NCI-H2227 treated with DMSO at 0.1 percent for 48 hours (cell line): ENCODE measurements at regions not wholly inside any gene's neighbourhood (a gene's known extent, or its start where the extent isn't known, plus 50 kb on each side); places are given as distances from the start of the nearest gene placed in this dataset.
"Not testable (repeated sequence)": the region's sequence is repeated elsewhere in the genome, so short reads cannot be mapped to it uniquely, and the experiment has no call there.

Source experiments
- DNase-seq: peaks from one replicate; lab custom pipeline; 2025; lab: John Stamatoyannopoulos, UW

DNA sequence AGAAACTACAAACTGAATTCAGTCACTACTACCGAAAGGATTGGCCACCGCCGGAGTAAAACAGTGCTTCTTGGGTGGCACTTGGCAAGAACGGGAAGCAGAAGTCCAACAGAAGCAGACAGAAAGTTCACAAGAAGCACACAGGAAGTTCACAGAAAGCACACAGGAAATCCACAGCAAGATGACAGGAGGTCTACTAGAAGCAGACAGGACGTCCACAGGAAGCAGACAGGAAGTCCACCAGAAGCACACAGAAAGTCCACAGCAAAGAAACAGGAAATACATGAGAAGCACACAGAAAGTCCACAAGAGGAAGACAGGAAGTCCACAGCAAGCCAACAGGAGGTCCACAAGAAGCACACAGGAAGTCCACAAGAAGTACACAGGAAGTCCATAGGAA lies 399.2 kb upstream of the AUTS2 start:
- no peak for DNase-seq

DNA sequence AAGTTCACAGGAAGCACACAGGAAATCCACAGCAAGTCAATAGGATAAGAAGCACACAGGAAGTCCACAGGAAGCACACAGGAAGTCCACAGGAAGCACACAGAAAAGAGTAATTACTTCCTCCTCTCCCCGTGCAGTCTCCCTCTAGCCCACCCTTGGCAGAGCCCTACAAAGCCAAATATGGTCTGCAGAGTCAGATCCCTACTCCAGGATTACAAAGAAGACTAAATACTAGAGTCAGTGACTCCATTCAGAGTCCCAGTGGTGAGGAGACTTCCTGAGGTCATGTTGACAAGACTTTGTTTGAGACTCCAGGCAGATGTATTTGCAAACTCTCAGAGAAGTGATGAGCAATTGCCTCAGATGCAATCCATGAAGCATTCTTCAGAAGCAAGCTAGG lies 398.6 kb upstream of the AUTS2 start:
- DNase-seq = no peak

DNA sequence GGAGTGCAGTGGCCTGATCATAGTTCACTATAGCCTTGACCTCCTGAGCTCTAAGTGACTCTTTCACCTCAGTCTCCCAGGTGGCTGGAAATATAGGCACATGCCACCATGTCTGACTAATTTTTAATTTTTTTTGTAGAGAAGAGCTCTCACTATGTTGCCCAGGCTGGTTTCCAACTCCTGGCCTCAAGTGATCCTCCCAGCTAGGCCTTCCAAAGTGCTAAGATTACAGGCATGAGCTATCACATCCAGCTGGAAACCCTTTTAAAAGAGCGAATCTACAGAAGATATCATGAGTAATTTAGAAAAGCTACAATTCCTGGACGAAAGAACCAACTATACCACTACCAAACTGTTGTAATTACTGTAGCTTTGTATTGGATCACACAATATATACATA lies 394.4 kb upstream of the AUTS2 start:
- no peak for DNase-seq

DNA sequence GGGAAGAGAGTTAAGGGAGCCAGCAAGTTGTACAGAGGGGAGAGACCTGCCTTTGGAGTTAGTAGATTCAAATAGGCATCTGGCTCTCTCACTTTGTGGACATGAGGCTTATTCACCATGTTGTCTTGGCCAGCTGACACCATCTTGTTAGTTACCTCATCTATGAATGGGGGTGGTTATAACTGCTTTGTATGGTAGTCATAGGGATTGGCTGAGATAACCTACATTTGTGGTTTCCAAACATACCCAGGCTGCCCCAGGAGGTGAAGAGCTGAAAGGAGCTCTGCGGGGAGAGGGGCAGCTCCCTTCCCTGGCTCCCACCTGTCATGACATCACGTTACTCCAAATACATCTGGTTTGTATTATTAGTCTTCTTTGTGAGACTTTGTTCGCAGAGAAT lies 393.3 kb upstream of the AUTS2 start:
- no peak for DNase-seq

DNA sequence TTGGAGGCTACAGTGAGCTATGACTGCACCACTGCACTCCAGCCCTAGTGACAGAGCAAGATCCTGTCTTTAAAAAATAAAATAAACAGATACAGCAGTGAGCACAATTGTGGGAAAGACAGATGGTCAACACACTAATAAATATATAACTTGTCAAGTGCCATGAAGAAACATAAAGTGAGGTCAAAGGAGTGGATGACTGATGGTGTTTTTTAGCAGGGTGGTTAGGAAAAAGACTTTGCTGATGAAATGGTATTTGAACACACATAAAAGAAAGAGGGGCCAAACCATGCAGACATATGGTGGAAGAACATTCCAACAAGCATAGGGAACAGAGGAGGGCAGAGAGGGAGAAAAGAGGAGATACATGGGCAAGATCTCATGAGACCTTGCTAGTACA lies 392.7 kb upstream of the AUTS2 start:
- no peak for DNase-seq

DNA sequence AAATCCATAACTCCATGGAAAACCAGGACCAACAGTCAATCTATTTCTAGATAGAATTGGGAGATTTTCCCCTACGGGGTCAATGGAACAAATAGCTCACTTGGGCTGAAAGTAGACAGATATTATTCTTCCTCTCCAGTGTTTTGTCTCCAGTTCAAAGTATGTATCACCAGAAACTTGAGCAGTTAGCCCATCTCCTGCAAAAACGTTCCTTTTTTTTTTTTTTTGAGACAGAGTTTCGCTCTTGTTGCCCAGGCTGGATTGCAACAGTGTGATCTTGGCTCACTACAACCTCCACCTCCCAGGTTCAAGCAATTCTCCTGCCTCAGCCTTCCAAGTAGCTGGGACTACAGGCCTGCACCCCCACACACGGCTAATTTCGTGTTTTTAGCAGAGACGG lies 390.0 kb upstream of the AUTS2 start:
- DNase-seq = no peak

DNA sequence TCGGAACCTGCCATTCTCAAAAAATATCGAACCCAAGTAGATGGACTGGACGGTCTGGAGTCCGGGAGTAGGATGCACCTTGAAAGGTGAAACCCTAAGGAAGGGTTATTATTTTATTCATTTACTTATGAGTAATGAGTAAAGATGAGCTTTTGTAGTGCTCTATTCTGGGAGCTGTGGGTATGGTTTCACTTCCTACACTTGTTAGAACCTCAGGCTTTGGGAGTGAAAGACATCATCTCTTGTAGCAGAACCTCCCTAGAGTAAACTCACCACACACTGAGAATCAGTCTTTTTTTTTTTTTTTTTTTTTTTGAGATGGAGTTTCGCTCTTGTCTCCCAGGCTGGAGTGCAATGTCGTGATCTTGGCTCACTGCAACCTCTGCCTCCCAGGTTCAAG lies 389.4 kb upstream of the AUTS2 start:
- DNase-seq = no peak

DNA sequence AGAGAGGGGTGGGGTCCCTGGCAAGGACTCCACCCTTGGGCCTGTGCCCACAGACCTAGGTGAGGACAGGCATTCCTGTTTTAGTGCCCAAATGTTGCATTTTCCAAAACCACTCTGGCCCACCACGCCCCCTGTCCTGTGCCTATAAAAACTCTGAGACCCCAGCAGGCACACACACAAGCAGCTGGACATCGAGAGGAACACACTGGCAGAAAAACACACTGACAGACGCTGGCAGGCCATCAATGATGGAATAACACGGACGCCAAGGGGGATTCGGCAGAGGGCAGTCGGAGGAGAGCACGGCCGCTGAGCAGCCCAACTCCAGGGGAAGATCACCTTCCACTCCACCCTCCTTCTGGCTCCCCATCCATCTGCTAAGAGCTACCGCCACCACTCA lies 386.9 kb upstream of the AUTS2 start:
- no peak for DNase-seq

DNA sequence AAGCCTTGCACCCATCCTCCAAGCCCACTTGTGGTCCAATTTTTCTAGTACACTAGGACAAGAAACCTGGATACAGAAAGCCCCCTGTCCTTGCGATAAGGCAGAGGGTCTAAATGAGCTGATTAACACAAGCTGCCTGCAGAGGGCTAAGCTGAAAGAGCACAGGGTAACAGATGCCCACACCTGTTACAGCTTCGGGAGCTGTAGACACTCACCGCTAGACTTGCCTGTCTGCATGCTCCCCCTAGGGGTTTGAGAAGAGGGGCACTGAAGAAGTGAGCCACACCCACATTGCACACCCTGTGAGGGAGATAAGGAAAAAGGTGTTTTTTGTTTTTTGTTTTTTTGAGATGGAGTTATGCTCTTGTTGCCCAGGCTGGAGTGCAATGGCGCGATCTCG lies 386.5 kb upstream of the AUTS2 start:
- DNase-seq = peak; percentile 6

DNA sequence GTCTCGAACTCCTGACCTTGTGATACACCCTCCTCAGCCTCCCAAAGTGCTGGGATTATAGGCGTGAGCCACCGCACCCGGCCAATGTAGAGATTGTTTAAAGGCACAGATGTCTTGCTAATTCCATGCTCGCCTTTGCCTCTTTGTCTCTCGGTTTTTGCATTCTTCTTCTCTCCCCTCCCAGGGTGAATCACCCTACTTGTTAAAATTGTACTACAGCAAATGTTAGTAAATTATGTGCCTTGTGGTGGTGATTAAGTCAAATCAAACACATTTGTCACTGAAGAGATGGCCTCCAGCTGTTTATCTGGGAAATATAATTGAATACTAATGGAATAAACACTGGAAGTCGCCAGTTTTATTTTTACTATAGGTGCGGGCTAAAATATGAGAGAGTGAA lies 384.4 kb upstream of the AUTS2 start:
- no peak for DNase-seq

DNA sequence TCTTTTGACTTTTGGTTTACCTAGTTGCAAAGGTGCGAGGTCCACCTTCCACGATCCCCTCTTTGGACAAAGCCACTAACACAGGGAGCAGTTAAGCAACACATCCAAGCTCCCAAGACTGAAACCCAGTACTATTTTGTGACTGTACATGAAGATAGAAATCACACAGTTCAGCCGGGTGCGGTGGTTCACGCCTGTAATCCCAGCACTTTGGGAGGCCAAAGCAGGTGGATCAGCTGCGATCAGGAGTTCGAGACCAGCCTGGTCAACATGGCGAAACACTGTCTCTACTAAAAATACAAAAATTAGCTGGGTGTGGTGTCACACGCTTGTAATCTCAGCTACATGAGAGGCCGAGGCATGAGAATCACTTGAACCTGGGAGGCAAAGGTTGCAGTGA lies 382.8 kb upstream of the AUTS2 start:
- not testable (repeated sequence) for DNase-seq

DNA sequence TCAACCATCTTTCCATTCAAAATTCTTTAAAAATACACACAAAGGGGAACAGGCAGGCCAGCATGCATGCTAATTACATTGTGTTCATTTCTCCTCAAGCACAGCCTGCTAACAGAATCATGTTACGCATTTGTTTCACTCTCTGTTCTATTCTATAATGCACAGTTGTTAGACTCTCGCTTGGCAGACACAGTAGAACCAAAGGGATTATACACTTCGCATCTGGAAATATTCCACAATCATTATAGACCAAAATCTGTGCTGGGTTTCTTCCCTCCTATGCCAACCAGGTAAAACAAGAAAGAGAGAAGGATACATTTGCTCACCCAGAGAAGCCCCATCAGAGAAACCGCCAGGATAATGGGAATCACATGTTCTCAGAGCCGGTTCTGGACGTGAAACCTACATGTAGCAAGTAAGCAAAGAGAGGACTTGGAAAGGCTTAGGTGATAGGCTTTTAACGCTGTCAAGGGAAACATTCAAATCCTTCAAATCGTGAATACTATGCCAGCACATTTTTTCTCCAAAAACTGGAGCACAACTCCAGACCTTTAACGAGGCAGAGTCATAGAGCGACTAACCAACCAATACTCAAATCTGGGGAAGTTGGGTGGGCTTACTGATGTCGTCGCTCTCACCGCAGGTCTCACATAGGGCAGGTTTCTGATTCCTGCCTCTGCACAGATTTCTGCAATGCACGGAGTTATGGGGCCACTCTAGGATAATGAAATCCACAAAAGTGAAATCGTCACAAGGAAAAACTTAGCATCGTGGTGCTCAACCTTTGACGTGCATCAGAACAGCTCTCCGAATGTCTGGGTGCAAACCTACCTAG lies 380.5 kb upstream of the AUTS2 start:
- no peak for DNase-seq

DNA sequence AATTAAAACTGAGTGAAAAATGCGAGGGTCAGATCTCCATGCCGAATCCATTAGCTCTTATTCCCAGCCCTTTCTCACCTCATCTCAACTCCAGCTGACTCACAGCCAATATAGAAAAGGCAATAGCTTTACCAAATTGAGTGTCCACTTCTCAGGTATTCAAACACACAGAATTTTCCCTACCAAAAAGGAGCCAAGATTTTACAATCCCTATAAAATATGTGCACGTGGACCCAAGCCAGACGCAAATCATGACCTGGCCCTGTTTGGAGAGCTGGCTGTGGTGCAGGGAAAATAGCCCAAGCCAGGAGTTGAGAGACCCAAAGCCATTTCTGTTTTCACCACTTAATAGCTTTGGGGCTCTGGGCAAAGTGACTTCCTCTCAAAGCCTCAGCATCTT lies 379.7 kb upstream of the AUTS2 start:
- DNase-seq = no peak

DNA sequence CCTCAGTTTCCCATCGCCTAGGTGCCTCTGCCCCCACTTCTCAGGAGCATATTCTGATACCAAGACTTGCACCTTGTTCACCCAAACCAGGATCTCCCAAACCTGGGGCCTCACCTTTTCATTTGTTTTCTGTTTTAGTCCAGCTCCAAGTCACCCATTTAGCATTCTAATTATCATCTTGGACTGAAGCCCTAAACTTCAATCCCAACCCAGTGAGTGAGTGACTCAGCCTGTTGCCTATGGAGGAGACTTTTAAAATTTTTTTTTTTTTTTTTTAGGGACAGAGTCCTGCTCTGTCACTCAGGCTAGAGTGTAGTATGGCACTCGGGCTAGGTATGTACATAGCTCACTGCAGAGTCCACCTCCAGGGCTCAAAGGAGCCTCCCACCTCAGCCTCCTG lies 378.9 kb upstream of the AUTS2 start:
- DNase-seq = no peak

DNA sequence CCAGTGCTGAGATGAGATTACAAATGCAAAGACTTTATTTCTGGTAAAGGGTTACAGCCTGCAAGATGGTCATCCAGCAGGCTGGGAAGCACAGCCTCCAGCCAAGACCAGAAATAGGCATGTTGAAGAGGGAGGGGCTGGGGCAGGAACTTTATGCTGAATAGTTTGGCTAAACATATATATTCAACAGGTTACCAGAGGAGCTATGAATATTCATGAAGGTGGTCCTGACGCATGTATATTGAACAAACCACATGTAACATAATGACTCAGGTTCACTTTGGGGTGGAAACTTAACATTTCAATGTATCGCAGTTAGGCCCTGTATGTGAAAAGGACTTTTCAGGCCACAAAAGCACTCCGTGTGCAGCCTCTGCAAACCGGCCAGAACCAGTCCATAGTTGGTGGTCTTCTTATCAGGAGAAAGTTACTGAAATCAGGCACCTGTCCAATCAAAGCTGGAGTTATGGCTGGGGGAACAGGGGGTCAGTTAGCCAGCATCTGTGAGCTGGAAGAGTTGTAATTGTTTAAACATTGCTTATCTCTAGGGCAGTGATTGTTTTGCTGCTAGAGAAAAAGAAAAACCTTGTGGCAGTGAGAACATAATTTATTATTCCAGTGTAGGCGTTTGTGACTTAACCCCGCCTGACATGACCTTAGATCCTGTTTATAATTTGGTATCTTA lies 372.9 kb upstream of the AUTS2 start:
- no peak for DNase-seq

DNA sequence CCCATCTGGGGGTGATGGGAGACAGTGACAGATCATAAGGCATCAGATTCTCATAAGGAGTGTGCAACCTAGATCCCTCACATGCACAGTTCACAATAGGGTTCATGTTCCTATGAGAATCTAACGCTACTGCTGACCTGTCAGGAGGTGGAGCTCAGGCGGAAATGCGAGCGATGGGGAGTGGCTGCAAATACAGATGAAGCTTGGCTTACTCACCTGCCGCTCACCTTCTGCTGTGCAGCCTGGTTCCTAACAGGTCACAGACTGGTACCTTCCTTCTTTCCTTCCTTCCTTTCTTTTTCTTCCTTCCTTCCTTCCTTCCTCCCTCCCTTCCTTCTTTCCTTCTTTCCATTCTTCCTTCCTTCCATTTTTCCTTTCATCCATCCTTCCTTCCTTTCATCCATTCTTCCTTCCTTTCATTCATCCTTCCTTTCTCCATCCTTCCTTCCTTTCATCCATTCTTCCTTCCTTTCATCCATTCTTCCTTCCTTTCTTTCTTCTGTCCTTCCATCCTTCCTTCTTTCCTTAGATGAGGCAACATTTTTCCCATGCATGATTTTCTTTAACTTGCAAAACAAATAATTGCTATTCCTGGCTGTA lies 370.0 kb upstream of the AUTS2 start:
- no peak for DNase-seq

DNA sequence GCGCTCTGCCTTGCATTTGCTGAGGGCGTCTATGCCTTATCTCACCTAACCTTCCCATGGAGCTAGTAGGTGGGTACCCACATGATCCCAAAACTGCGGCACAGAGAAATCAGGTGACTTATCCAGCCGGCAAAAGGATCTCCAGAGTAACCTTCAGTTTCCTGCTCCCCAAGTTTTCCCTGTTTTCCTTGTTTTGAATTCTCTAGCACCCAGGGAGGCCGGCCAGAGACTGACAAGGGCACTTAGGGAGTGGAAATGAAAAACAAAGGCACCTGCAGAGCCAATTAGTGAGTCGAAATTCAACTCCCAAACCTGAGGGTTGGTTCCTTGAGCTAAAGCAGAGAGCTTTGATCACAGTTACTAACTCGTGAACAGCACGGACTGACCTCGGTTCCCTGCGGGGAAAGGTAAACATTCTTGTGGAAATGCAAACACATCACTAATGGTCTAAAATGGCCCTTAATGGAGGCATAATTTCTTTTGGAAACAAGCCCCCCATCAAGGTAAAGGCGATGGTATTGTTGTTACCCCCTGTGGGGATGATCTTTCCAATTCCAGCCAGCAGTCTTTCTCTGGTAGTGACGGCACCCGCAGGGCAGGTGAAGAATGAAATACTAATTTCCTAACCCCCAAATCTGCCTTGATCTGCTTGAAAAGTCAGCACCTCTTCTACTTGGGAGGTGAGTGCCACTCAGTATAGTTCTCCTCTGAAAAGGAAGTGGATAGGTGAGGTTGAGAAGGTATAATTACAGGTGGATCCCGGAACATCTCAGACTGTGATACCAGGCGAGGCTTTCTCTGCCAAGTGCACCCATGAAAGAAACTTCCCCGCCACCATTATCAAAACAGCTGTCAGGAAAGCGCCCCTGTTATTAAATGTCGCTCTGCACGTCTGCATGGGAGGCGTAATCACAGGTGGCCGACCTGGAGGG lies 365.6 kb upstream of the AUTS2 start:
- DNase-seq = peak; percentile 91

DNA sequence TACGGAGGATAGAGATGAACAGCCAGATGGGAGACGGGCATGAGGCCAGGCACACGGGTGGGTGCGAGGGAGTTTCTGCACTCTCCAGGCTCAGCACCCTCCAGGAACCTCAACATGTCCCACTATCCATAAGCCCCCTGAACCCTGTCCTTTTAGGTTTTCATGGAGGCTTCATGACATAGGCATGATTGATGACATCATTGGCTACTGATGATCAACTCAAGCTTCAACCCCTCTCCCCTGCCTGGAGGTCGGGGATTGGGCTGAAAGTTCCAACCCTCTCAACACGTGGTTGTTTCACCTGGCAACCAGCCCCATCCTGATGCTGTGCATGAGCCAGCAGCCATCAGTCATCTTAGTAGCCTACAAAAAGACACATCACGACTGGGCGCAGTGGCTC lies 360.7 kb upstream of the AUTS2 start:
- no peak for DNase-seq

DNA sequence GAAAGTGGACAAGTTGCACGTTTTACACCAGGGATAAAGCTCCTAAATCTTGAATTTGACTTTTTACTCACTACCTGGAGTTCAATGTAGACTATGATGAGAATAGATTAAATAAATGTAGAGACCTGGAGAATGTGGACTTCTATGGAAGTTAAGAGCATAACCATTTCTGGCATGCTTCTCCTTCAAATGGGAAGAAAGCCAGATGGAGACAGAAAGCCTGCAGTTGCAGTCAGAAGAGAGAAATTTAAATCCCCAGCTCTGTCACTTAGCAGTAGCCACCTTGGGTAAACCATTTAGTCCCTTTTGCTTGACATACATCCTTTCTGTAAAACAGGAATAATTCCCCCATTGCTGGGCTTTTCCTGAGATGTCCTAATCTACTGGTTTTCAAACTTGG lies 355.3 kb upstream of the AUTS2 start:
- no peak for DNase-seq

DNA sequence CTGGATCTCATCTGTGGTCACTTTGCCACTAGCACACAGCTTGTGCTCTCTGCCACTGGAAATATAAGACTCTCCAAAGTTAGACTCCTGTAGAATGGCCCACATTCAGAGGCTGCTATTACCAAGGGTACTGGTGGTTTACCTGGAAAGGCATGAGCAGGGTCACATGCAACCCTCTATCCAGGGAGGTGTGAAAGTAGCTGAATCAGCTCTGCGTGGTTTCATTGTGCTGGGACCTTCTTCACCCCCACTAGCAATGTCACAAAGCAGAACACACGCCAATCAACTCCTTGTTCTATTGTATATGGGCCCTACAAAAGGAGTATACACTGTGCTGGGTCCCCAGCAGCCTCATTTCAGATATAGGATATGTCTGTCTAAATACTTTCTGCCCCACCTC lies 353.6 kb upstream of the AUTS2 start:
- DNase-seq = no peak

DNA sequence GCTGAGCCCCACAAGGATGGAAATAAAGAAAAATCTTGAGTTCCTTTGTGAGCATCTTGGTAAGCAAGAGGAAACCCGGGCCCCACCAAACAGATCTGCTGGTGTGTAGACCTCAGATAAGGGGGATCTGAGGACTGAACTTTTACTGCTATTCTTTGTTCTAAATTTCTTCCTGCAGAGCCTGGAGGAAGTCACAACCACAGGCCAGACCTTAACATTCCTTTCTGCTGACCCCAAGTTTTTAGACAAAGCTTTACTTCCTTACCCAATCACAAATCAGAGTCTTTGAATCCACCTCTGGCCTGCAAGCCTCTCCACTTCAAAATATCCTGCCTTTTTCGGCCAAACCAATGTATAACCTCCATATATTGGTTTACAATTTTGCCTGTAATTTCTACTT lies 352.6 kb upstream of the AUTS2 start:
- DNase-seq = no peak

DNA sequence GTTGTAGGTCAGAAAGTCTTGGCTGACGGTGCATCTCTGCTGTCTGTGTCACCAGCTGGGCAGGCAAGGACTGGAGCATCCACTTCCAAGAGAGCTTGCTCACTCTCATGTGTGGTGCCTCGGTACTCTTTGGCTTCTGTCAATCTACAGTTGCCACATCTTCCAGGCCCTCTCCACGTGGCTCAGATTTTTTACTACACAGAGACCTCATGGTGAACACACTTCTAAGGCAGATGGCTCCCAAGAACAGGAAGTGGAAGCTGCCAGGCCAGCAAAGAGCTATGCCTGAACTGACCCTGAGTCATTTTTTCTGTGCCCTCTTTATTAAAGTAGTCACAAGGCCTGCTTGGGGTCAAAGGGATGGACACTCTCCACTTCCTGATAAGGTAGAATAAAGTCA lies 351.5 kb upstream of the AUTS2 start:
- DNase-seq = no peak
